ENCODE measurements at regions not wholly inside any gene's neighbourhood (a gene's known extent, or its start where the extent isn't known, plus 50 kb on each side); places are given as distances from the start of the nearest gene placed in this dataset.

DNA sequence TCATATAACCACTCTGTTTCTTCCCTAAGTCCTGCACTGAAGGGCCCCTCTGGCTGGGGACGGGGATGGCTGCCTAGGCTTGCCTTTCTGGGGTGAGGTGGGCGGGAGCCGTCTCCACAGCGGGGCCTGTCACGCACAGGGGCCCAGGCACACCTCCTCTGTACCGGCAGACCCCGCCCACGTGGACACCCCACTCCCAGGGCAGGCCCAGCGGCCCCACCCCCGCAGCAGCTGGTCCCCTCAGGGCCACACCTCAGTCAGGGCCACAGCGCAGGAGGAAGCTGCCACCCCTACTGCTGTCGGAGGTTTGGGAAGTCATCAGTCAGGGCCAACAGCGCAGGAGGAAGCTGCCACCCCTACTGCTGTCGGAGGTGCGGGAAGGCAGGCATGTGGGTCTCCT, 257.6 kb upstream of the RAB6C start:
- no peaks in the 10 kb centered on the region for H3K36me3 ChIP-seq (ENCODE audit: low read depth)
- peaks cover 12% of the 10 kb centered on the region for H3K27me3 ChIP-seq (ENCODE audit: insufficient read depth, poor library complexity, severe bottlenecking)
- H3K4me3 ChIP-seq (ENCODE audit: severe bottlenecking): no peak overlapping the region
- ATAC-seq (ENCODE audit: low read depth) (no peak), DNase-seq (ENCODE audit: low spot score) (no peak)
- no peaks in the 10 kb centered on the region for H3K4me1 ChIP-seq (ENCODE audit: insufficient read depth, poor library complexity, severe bottlenecking)
- no peaks in the 10 kb centered on the region for H3K9me3 ChIP-seq (ENCODE audit: severe bottlenecking)
- no peak for TF ChIP-seq CTCF (IDR thresholded peaks at IDR 0.05; ENCODE audit: poor library complexity, severe bottlenecking)
- no peak overlapping the region for H3K27ac ChIP-seq (ENCODE audit: poor library complexity, severe bottlenecking)

GRCh38 chr2:129722306-129723019, 257.0 kb upstream of the RAB6C start:
- Histone ChIP-seq H3K36me3 (ENCODE audit: low read depth) (no peaks in the 10 kb centered on the region), H3K27me3 (ENCODE audit: insufficient read depth, poor library complexity, severe bottlenecking) (peaks cover 12% of the 10 kb centered on the region), H3K9me3 (ENCODE audit: severe bottlenecking) (no peaks in the 10 kb centered on the region), H3K4me1 (ENCODE audit: insufficient read depth, poor library complexity, severe bottlenecking) (no peaks in the 10 kb centered on the region), H3K27ac (ENCODE audit: poor library complexity, severe bottlenecking) (no peak overlapping the region), H3K4me3 (ENCODE audit: severe bottlenecking) (no peak overlapping the region)
- no peak for ATAC-seq (ENCODE audit: low read depth)
- TF ChIP-seq CTCF (IDR thresholded peaks at IDR 0.05; ENCODE audit: poor library complexity, severe bottlenecking): no peak
- no peak for DNase-seq (ENCODE audit: low spot score)

DNA sequence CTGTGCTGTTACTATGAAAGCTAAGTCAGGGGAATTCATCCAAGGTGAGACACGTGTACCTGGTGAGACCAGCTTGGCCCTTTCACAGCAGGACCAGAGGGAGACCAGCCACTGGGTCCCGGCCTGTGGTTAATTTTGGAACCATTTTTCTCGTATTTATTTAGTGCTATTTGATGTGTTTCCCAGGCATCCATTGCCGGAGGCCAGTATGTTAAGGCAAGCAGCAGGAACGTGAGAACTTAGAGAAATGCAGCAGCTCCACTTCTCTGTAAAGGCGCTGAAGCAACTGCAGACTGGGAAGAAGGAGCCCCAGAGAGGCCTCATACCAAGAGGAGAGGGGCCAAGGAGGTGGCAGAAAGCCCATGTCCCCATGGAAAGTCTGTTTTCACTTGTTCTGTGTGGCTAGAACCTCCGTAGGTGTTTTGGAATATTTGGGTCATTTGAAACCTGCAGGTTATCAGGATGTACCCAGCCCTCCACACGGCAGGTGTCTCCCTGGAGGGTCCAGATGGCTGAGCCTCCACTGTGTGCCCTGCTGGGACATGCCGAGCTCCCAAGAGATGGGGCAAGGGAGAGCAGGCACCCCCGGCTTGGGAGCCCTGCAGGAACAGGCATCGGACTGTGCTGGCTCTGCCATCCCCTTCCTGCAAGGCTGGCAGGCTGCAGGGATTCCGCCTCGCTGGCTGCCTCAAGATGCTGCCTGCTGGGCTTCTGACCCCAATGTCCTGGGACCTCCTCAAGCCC, 256.0 kb upstream of the RAB6C start:
- Histone ChIP-seq H3K36me3 (ENCODE audit: low read depth) (no peaks in the 10 kb centered on the region), H3K4me1 (ENCODE audit: insufficient read depth, poor library complexity, severe bottlenecking) (no peaks in the 10 kb centered on the region), H3K27ac (ENCODE audit: poor library complexity, severe bottlenecking) (no peak overlapping the region), H3K27me3 (ENCODE audit: insufficient read depth, poor library complexity, severe bottlenecking) (peaks cover 8% of the 10 kb centered on the region), H3K9me3 (ENCODE audit: severe bottlenecking) (no peaks in the 10 kb centered on the region), H3K4me3 (ENCODE audit: severe bottlenecking) (no peak overlapping the region)
- ATAC-seq (ENCODE audit: low read depth) (no peak), DNase-seq (ENCODE audit: low spot score) (no peak)
- no peak for TF ChIP-seq CTCF (IDR thresholded peaks at IDR 0.05; ENCODE audit: poor library complexity, severe bottlenecking)

GRCh38 chr2:129724021-129724757, 255.3 kb upstream of the RAB6C start:
- H3K27me3 ChIP-seq (ENCODE audit: insufficient read depth, poor library complexity, severe bottlenecking): peaks cover under 1% of the 10 kb centered on the region
- DNase-seq (ENCODE audit: low spot score): no peak
- ATAC-seq (ENCODE audit: low read depth): no peak
- no peaks in the 10 kb centered on the region for H3K36me3 ChIP-seq (ENCODE audit: low read depth)
- no peaks in the 10 kb centered on the region for H3K4me1 ChIP-seq (ENCODE audit: insufficient read depth, poor library complexity, severe bottlenecking)
- no peak for TF ChIP-seq CTCF (IDR thresholded peaks at IDR 0.05; ENCODE audit: poor library complexity, severe bottlenecking)
- no peak overlapping the region for H3K27ac ChIP-seq (ENCODE audit: poor library complexity, severe bottlenecking)
- no peaks in the 10 kb centered on the region for H3K9me3 ChIP-seq (ENCODE audit: severe bottlenecking)
- no peak overlapping the region for H3K4me3 ChIP-seq (ENCODE audit: severe bottlenecking)
